Adrenal gland (tissue), 9 donors: ENCODE measurements at regions not wholly inside any gene's neighbourhood (a gene's known extent, or its start where the extent isn't known, plus 50 kb on each side); places are given as distances from the start of the nearest gene placed in this dataset.
"Not testable (repeated sequence)": the region's sequence is repeated elsewhere in the genome, so short reads cannot be mapped to it uniquely, and the experiment has no call there.

ENCODE experiments used
- DNase-seq, 7 donors: peaks; one replicate each; pipeline ENCODE4 v3.0.0-alpha.2; 2019 to 2020
- H3K27ac ChIP-seq, 5 donors: fragments of 200-600 bp; sonication (generic) in 4 of 5; 1 replicate in 3 of 5; 2 replicates in 2 of 5; pipeline versions ENCODE4 v1.5.1 to v1.8.0; 2016 to 2020; ENCODE audit warnings: mild to moderate bottlenecking in 1 of 5
- H3K27me3 ChIP-seq: fragments of 200-600 bp; 2 replicates; pipeline ENCODE4 v1.8.0; 2021
- H3K36me3 ChIP-seq, 2 donors: fragments of 200-600 bp; replicated peaks in 1 of 2; 1 replicate in 1 of 2; 2 replicates in 1 of 2; pipeline versions ENCODE4 v1.5.1 to v1.8.0; 2018 to 2022
- H3K4me1 ChIP-seq, 2 donors: fragments of 200-600 bp; replicated peaks in 1 of 2; 1 replicate in 1 of 2; 2 replicates in 1 of 2; pipeline versions ENCODE4 v1.5.1 to v1.8.0; 2018 to 2021
- H3K4me3 ChIP-seq, 4 donors: fragments of 200-600 bp; sonication (generic) in 3 of 4; one replicate each; pipeline ENCODE4 v1.5.1; 2016 to 2018
- H3K9me3 ChIP-seq, 3 donors: fragments of 200-600 bp; sonication (generic) in 1 of 3; replicated peaks in 1 of 3; 1 replicate in 2 of 3; 2 replicates in 1 of 3; pipeline versions ENCODE4 v1.5.1 to v1.8.0; 2016 to 2021
- CTCF ChIP-seq, 6 experiments: fragments of 450-650 bp in 4 of 6; fragments of 200-600 bp in 2 of 6; sonication (generic) in 1 of 6; IDR thresholded peaks; 1 replicate in 5 of 6; 2 replicates in 1 of 6; pipeline versions ENCODE4 v1.5.1 to v1.8.0; 2016 to 2021; ENCODE audit warnings: antibody characterized with exemption in 6 of 6, mild to moderate bottlenecking in 2 of 6, moderate library complexity in 1 of 6
- POLR2A ChIP-seq, 2 donors: fragments of 450-650 bp; IDR thresholded peaks; one replicate each; pipeline ENCODE4 v1.6.1; 2017; ENCODE audit warnings: antibody characterized with exemption in 2 of 2, mild to moderate bottlenecking in 2 of 2, moderate library complexity in 1 of 2
- WGBS, 4 donors: extraction: QIAGEN DNeasy Blood & Tissue Kit in 2 of 4; methylation state at CpG; one replicate each; pipeline versions ENCODE4 v1.1.5 to v1.1.7; 2013 to 2017; 5-methylcytosine and 5-hydroxymethylcytosine counted together
- intact Hi-C, 2 donors: fragments of 100-400 bp; cut with DNase I; formaldehyde crosslinking; loops; one replicate each; pipeline versions ENCODE4 v1.14.1 to v1.15.0; 2022 to 2023
- donor health status: healthy with polysubstance abuse.
- donor health status: Bipolar disorder and iron deficiency.
- donor health status: DM: yes; HTN: yes; CAD: no.
- donor health status: DM: no; HTN: no; CAD: no.
- donor health status: DM: no; HTN: no; CAD: no.

- Histone ChIP-seq H3K27me3 (no peaks in the 10 kb centered on the region), H3K4me3 (no peak overlapping the region), H3K4me1 (no peaks in the 10 kb centered on the region), H3K27ac (no peak overlapping the region), H3K9me3 (no peaks in the 10 kb centered on the region), H3K36me3 (no peaks in the 10 kb centered on the region)
- intact Hi-C loops: no loop called here
- DNase-seq: no peak
- WGBS, 4 donors: 54 to 90% (median 76%) methylated on average over 2 of the region's 2 CpGs
- TF ChIP-seq POLR2A (IDR thresholded peaks at IDR 0.05) (no peak), CTCF (IDR thresholded peaks at IDR 0.05) (no peak)
These were observed 356.0 kb upstream of the CLEC14A start for GRCh38 chr14:38611928-38612327.

- 60 to 83% (median 79%) methylated on average over 1 of the region's 1 CpG; no CpG with 5 or more reads in 1 of the 4 donors for WGBS, 4 donors
- no peak for DNase-seq
- no peak for TF ChIP-seq CTCF (IDR thresholded peaks at IDR 0.05)
- TF ChIP-seq POLR2A (IDR thresholded peaks at IDR 0.05): no peak
- intact Hi-C loops: no loop called here
- H3K27me3 ChIP-seq: no peaks in the 10 kb centered on the region
- no peak overlapping the region for H3K27ac ChIP-seq
- H3K4me1 ChIP-seq: no peaks in the 10 kb centered on the region
- H3K4me3 ChIP-seq: no peak overlapping the region
- H3K36me3 ChIP-seq: no peaks in the 10 kb centered on the region
- H3K9me3 ChIP-seq: no peaks in the 10 kb centered on the region
These were observed 352.4 kb upstream of the CLEC14A start for GRCh38 chr14:38608244-38608643.

GRCh38 chr14:38605193-38606114 lies 349.6 kb upstream of the CLEC14A start:
- Histone ChIP-seq H3K36me3 (no peaks in the 10 kb centered on the region), H3K27me3 (no peaks in the 10 kb centered on the region), H3K27ac (no peak overlapping the region), H3K4me1 (no peaks in the 10 kb centered on the region), H3K9me3 (no peaks in the 10 kb centered on the region), H3K4me3 (no peak overlapping the region)
- intact Hi-C loops: no loop called here
- WGBS, 4 donors: 74 to 84% (median 76%) methylated on average over 3 of the region's 3 CpGs
- no peak for DNase-seq
- TF ChIP-seq POLR2A (IDR thresholded peaks at IDR 0.05) (no peak), CTCF (IDR thresholded peaks at IDR 0.05) (no peak)

GRCh38 chr14:38600572-38600971 lies 344.7 kb upstream of the CLEC14A start:
- H3K36me3 ChIP-seq, H3K9me3 ChIP-seq, H3K27ac ChIP-seq, DNase-seq, H3K4me3 ChIP-seq, H3K4me1 ChIP-seq, H3K27me3 ChIP-seq, intact Hi-C loops: not testable (repeated sequence)
- whole genome bisulfite sequencing, 4 donors: 68 to 76% (median 72%) methylated on average over 2 of the region's 2 CpGs

GRCh38 chr14:38593476-38593875 lies 337.6 kb upstream of the CLEC14A start:
- TF ChIP-seq CTCF (IDR thresholded peaks at IDR 0.05): no peak
- no peak for TF ChIP-seq POLR2A (IDR thresholded peaks at IDR 0.05)
- intact Hi-C loops: no loop called here
- no peak for DNase-seq
- WGBS, 4 donors: 41 to 76% (median 61%) methylated on average over 4 of the region's 4 CpGs
- H3K4me3 ChIP-seq: no peak overlapping the region
- no peaks in the 10 kb centered on the region for H3K9me3 ChIP-seq
- H3K27me3 ChIP-seq: no peaks in the 10 kb centered on the region
- H3K27ac ChIP-seq: no peak overlapping the region
- H3K4me1 ChIP-seq: no peaks in the 10 kb centered on the region
- H3K36me3 ChIP-seq: no peaks in the 10 kb centered on the region
